ENCODE measurements at regions not wholly inside any gene's neighbourhood (a gene's known extent, or its start where the extent isn't known, plus 50 kb on each side); places are given as distances from the start of the nearest gene placed in this dataset.

DNA sequence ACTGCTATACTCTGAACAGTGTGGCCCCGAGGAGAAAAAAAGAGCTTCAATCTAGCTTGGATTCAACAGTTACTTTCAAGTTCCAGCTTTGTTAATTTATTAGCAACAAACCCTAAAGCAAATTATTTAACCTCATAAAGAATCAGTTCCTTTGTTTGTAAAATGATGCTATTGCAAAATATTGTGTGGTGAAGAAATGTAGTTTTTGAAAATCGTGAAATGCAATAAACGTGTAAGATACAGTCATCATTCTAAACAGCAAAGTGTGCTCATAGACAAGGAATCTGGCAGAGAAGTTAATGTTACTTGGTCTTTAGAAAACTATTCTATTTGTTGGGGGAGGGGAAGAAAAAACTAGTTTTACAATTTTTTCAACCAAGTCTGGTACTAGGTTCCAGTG, 297.6 kb upstream of the ADGRL4 start:
- TF ChIP-seq POLR2A (IDR thresholded peaks at IDR 0.05) = no peak
- TF ChIP-seq, protein P1, sequence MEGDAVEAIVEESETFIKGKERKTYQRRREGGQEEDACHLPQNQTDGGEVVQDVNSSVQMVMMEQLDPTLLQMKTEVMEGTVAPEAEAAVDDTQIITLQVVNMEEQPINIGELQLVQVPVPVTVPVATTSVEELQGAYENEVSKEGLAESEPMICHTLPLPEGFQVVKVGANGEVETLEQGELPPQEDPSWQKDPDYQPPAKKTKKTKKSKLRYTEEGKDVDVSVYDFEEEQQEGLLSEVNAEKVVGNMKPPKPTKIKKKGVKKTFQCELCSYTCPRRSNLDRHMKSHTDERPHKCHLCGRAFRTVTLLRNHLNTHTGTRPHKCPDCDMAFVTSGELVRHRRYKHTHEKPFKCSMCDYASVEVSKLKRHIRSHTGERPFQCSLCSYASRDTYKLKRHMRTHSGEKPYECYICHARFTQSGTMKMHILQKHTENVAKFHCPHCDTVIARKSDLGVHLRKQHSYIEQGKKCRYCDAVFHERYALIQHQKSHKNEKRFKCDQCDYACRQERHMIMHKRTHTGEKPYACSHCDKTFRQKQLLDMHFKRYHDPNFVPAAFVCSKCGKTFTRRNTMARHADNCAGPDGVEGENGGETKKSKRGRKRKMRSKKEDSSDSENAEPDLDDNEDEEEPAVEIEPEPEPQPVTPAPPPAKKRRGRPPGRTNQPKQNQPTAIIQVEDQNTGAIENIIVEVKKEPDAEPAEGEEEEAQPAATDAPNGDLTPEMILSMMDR (IDR thresholded peaks at IDR 0.05) = no peak
